ENCODE measurements at regions not wholly inside any gene's neighbourhood (a gene's known extent, or its start where the extent isn't known, plus 50 kb on each side); places are given as distances from the start of the nearest gene placed in this dataset.

DNA sequence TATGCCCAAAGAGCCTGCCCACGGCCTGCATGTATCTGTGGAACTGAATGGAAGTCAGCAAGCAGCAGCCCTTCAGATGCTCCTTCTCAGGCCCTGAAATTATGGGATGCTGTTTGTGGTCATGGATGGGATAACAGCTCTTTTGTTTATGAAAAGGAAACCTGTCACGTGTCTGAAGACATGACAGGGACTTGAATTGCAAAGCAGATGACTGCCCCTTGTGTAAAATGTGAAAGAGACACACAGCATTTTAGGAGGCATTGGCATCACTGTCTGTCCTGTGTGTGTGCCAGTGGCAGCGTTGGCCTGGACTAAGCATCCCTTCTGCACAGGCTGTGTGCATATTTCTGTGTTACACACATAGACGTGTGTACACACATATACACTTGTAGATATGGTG is 192.1 kb downstream of the VRK1 start:
- TF ChIP-seq, protein P1, sequence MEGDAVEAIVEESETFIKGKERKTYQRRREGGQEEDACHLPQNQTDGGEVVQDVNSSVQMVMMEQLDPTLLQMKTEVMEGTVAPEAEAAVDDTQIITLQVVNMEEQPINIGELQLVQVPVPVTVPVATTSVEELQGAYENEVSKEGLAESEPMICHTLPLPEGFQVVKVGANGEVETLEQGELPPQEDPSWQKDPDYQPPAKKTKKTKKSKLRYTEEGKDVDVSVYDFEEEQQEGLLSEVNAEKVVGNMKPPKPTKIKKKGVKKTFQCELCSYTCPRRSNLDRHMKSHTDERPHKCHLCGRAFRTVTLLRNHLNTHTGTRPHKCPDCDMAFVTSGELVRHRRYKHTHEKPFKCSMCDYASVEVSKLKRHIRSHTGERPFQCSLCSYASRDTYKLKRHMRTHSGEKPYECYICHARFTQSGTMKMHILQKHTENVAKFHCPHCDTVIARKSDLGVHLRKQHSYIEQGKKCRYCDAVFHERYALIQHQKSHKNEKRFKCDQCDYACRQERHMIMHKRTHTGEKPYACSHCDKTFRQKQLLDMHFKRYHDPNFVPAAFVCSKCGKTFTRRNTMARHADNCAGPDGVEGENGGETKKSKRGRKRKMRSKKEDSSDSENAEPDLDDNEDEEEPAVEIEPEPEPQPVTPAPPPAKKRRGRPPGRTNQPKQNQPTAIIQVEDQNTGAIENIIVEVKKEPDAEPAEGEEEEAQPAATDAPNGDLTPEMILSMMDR (conservative IDR thresholded peaks at IDR 0.05): no peak
- no peak for TF ChIP-seq ZFX (IDR thresholded peaks at IDR 0.05)
